Common myeloid progenitor, CD34-positive (primary cell): ENCODE measurements at regions not wholly inside any gene's neighbourhood (a gene's known extent, or its start where the extent isn't known, plus 50 kb on each side); places are given as distances from the start of the nearest gene placed in this dataset.

Source experiments
- CTCF ChIA-PET: fragments of 350-600 bp; sonication (Branson Sonifier 250); formaldehyde crosslinking; loops from one replicate; lab custom pipeline; 2021; ENCODE audit warnings: antibody characterized with exemption; lab: Charles Lee
- POLR2A ChIA-PET: fragments of 350-600 bp; sonication (Branson Sonifier 250); formaldehyde crosslinking; loops from one replicate; lab custom pipeline; 2021; ENCODE audit warnings: antibody characterized with exemption; lab: Charles Lee
- DNase-seq, 3 donors: peaks; one replicate each; pipeline versions ENCODE4 v3.0.0 to v3.0.0-alpha.2; 2013
- H3K27ac ChIP-seq, 2 experiments: 1 replicate in 1 of 2; 2 replicates in 1 of 2; pipeline ENCODE4 v1.7.0; 2013; ENCODE audit warnings: inconsistent platforms in 2 of 2, low read length in 2 of 2, mild to moderate bottlenecking in 2 of 2, low read depth in 1 of 2, moderate library complexity in 1 of 2; ENCODE audit not compliant: severe bottlenecking in 2 of 2, insufficient read depth in 1 of 2, poor library complexity in 1 of 2
- H3K27me3 ChIP-seq, 5 experiments: replicated peaks in 2 of 5; 1 replicate in 3 of 5; 2 replicates in 2 of 5; pipeline versions ENCODE4 v1.6.1 to v1.7.0; 2013; ENCODE audit warnings: low read length in 4 of 5, mild to moderate bottlenecking in 2 of 5, moderate library complexity in 2 of 5, inconsistent platforms in 1 of 5; ENCODE audit not compliant: insufficient read depth in 5 of 5, control insufficient read depth in 4 of 5
- H3K36me3 ChIP-seq, 4 experiments: 1 replicate in 2 of 4; 2 replicates in 2 of 4; pipeline versions ENCODE4 v1.6.1 to v1.7.0; 2013; ENCODE audit warnings: low read length in 3 of 4, control low read depth in 1 of 4, mild to moderate bottlenecking in 1 of 4; ENCODE audit not compliant: control insufficient read depth in 4 of 4, insufficient read depth in 4 of 4
- H3K4me1 ChIP-seq, 4 experiments: 1 replicate in 3 of 4; 2 replicates in 1 of 4; pipeline versions ENCODE4 v1.6.1 to v1.7.1; 2013; ENCODE audit warnings: low read length in 3 of 4, mild to moderate bottlenecking in 3 of 4, control low read depth in 1 of 4, inconsistent platforms in 1 of 4, moderate library complexity in 1 of 4; ENCODE audit not compliant: control insufficient read depth in 4 of 4, insufficient read depth in 4 of 4; ENCODE audit errors: control extremely low read depth in 1 of 4
- H3K4me3 ChIP-seq, 7 experiments: 1 replicate in 4 of 7; 2 replicates in 3 of 7; pipeline versions ENCODE4 v1.5.1 to v1.7.0; 2013; ENCODE audit warnings: mild to moderate bottlenecking in 7 of 7, low read length in 6 of 7, moderate library complexity in 6 of 7, inconsistent platforms in 2 of 7, low read depth in 2 of 7, control low read depth in 1 of 7; ENCODE audit not compliant: insufficient read depth in 4 of 7, control insufficient read depth in 1 of 7; ENCODE audit errors: extremely low read depth in 1 of 7
- H3K9me3 ChIP-seq, 5 experiments: 1 replicate in 4 of 5; 2 replicates in 1 of 5; pipeline versions ENCODE4 v1.6.1 to v1.7.1; 2013; ENCODE audit warnings: low read length in 4 of 5, mild to moderate bottlenecking in 2 of 5, inconsistent platforms in 1 of 5, low read depth in 1 of 5, moderate library complexity in 1 of 5; ENCODE audit not compliant: control insufficient read depth in 4 of 5, insufficient read depth in 2 of 5; ENCODE audit errors: control extremely low read depth in 1 of 5
- WGBS: methylation state at CpG from one replicate; pipeline ENCODE4 v1.1.5; 2013; ENCODE audit not compliant: insufficient coverage; 5-methylcytosine and 5-hydroxymethylcytosine counted together

- CTCF ChIA-PET: interaction anchor here (0.5 to 8.4 kb wide), 24 partner anchors 10 to 565 kb away, joined by 3 to 69 read pairs (median 4); no protein-coding TSS in a partner anchor
- WGBS: 48% methylated on average over 37 of the region's 40 CpGs
These were observed 136.3 kb downstream of the LY86 start for GRCh38 chr6:6724539-6725467.

GRCh38 chr6:6725468-6726209 is 137.1 kb downstream of the LY86 start:
- Histone ChIP-seq H3K4me1 (peaks cover 16 to 73% (median 51%) of the 10 kb centered on the region in 4 experiments), H3K4me3 (peak overlapping the region in 2 of 7 experiments; percentile 60 to 62), H3K9me3 (no peaks in the 10 kb centered on the region), H3K27ac (no peak overlapping the region), H3K27me3 (no peaks in the 10 kb centered on the region), H3K36me3 (no peaks in the 10 kb centered on the region)
- DNase-seq: peak in 1 of 3 donors; percentile 38
- ChIA-PET CTCF (interaction anchor here (0.5 to 8.4 kb wide), 14 partner anchors 8 to 549 kb away, joined by 3 to 69 read pairs (median 4); no protein-coding TSS in a partner anchor), POLR2A (interaction anchor here (0.9 kb wide), 1 partner anchor 29 kb away, joined by 3 read pairs; no protein-coding TSS in a partner anchor)
- WGBS: 87% methylated on average over 11 of the region's 15 CpGs

More at GRCh38 chr6:6724539-6725467, 136.3 kb downstream of the LY86 start:
- Histone ChIP-seq H3K36me3 (no peaks in the 10 kb centered on the region), H3K27ac (peak overlapping the region; percentile 13 to 59), H3K9me3 (no peaks in the 10 kb centered on the region), H3K4me1 (peaks cover 16 to 79% (median 52%) of the 10 kb centered on the region in 4 experiments), H3K4me3 (peak overlapping the region in 6 of 7 experiments; percentile 20 to 62 (median 40)), H3K27me3 (no peaks in the 10 kb centered on the region)
- DNase-seq: peak; percentile 81 to 90 (median 89)
- POLR2A ChIA-PET: interaction anchor here (1.4 kb wide), 1 partner anchor 12 kb away, joined by 5 read pairs; no protein-coding TSS in a partner anchor

- no peak for DNase-seq
- Histone ChIP-seq H3K27me3 (no peaks in the 10 kb centered on the region), H3K4me1 (peaks cover 10 to 46% (median 28%) of the 10 kb centered on the region in 4 experiments), H3K9me3 (no peaks in the 10 kb centered on the region), H3K4me3 (no peak overlapping the region), H3K27ac (no peak overlapping the region), H3K36me3 (no peaks in the 10 kb centered on the region)
- 96% methylated on average over 8 of the region's 9 CpGs for WGBS
- POLR2A ChIA-PET: no interaction called here
- CTCF ChIA-PET: interaction anchor here (0.6 to 1.9 kb wide), 8 partner anchors 11 to 515 kb away, joined by 3 to 8 read pairs (median 4); no protein-coding TSS in a partner anchor
These were observed 139.8 kb downstream of the LY86 start for GRCh38 chr6:6728169-6728941.

- no CpG with 5 or more reads among the region's 1 CpG for WGBS
- CTCF ChIA-PET: interaction anchor here (0.7 to 1.9 kb wide), 6 partner anchors 12 to 508 kb away, joined by 3 to 8 read pairs (median 4); no protein-coding TSS in a partner anchor
These were observed 141.5 kb downstream of the LY86 start for GRCh38 chr6:6729971-6730370.

GRCh38 chr6:6730831-6731230 is 142.3 kb downstream of the LY86 start:
- H3K27ac ChIP-seq: no peak overlapping the region
- POLR2A ChIA-PET: interaction anchor here (0.6 kb wide), 1 partner anchor 76 kb away, joined by 3 read pairs; no protein-coding TSS in a partner anchor
- peaks cover 2 to 27% (median 4%) of the 10 kb centered on the region in 4 experiments for H3K4me1 ChIP-seq
- DNase-seq: no peak
- H3K9me3 ChIP-seq: no peaks in the 10 kb centered on the region
- no peaks in the 10 kb centered on the region for H3K36me3 ChIP-seq
- 100% methylated on average over 1 of the region's 2 CpGs for WGBS
- H3K27me3 ChIP-seq: no peaks in the 10 kb centered on the region
- H3K4me3 ChIP-seq: no peak overlapping the region
- CTCF ChIA-PET: interaction anchor here (0.8 kb wide), 1 partner anchor 12 kb away, joined by 4 read pairs; no protein-coding TSS in a partner anchor

More at GRCh38 chr6:6729971-6730370, 141.5 kb downstream of the LY86 start:
- Histone ChIP-seq H3K4me3 (no peak overlapping the region), H3K9me3 (no peaks in the 10 kb centered on the region), H3K27ac (no peak overlapping the region), H3K36me3 (no peaks in the 10 kb centered on the region), H3K4me1 (peaks cover 3 to 35% (median 12%) of the 10 kb centered on the region in 4 experiments), H3K27me3 (no peaks in the 10 kb centered on the region)
- POLR2A ChIA-PET: no interaction called here
- DNase-seq: no peak
